NCI-H226 (cell line): ENCODE measurements at regions not wholly inside any gene's neighbourhood (a gene's known extent, or its start where the extent isn't known, plus 50 kb on each side); places are given as distances from the start of the nearest gene placed in this dataset.

Source experiments
- DNase-seq: peaks from one replicate; pipeline ENCODE4 v3.0.0-alpha.2; 2015

DNA sequence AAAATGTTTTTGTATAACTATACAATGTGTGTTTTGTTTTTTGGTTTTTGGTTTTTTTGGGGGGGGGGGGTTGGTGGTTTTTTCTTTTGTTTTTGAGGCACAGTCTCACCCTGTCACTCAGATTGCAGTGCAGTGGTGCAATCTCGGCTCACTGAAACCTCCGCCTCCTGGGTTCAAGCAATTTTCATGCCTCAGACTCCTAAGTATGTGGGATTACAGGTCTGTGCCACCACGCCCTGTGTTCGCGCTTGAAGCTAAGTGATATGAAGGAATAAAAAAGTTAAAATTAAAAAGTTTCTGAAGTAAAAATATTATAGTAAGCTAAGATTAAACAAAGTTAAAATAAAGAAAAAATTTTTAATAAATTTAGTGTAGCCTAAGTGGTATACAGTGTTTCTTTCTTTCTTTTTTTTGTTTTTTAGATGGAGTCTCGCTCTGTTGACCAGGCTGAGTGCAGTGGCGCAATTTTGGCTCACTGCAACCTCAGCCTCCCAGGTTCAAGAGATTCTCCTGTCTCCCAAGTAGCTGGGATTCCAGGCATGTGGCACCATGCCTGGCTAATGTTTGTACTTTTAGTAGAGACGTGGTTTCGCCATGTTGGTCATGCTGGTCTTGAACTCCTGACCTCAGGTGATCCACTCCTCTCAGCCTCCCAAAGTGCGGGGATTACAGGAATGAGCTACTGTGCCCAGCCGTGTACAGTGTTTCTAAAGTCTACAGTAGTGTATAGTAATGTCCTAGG, 53.9 kb upstream of the TEX55 start:
- DNase-seq, result no peak

DNA sequence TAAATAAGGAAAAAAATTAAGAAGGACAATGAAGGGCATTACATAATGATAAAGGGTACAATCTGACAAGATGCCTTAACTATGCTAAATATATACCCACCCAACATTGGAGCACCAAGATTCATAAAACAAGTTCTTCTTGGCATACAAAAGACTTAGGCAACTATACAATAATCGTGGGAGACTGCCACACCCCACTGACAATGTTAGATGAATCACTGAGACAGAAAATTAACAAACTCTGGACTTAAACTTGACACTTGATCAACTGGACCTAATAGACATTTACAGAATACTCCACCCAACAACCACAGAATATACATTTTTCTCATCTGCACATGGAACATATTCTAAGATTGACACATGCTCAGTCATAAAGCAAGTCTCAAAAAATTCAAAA, 53.2 kb upstream of the IGSF11 start:
- DNase-seq, result no peak

DNA sequence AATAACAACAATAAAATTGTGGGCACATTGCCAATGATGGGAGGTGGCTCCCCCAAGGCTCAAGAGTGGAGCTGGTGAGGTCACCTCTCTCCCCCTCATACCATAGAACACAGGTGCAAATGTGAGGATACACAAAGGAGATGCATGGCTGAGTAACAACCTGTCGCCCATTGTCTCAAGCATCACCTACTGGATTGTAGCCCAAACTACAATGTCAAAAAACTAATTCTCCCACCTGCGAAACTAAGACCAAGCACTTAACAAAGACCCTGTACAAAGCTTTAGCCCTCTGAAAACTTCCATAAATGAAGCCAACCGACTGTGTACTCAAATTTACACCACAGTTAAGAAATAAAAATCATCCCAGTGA, 50.4 kb upstream of the IGSF11 start:
- DNase-seq, result no peak

DNA sequence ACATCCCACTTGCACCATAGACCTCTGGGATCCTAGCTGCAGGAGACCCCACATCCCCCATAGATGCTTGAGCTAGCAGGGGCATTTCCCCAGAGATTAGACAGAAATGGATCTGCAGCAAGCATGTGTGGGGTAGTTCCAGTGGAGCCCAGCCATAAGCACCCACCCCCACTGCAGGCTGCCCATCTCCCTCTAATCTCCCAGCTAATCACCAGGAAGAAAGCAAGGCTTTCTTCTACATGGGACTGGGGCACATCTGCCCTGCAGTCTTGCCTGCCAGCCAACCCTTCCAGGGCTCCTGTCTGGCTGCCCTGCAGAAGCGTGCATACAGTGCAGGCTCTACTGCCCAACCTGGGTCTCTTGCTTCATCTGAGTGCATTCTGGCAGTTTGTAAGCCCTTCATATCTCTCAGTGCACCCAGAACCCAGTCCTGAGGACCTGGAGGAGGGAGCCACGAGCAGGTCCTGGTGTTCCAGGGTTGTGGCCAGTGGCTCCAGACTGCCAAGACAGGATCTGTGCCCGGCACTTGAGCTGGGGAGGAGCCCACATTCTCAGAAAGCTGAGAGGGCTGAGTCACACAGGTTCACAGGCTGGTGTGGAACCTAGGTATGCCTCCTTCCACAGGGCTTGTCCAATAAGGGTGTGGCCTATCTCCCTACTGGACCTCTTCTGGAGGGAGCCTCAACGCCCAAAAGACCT, 49.9 kb upstream of the IGSF11 start:
- DNase-seq, result peak; percentile 61
